Neural progenitor cell (in vitro differentiated cells): ENCODE measurements at regions not wholly inside any gene's neighbourhood (a gene's known extent, or its start where the extent isn't known, plus 50 kb on each side); places are given as distances from the start of the nearest gene placed in this dataset.

Source experiments
- DNase-seq: peaks from one replicate; pipeline ENCODE4 v3.0.0-alpha.2; 2016; ENCODE audit warnings: low spot score
- H2AFZ ChIP-seq: fragments of 200-600 bp; sonication (generic); replicated peaks from 2 replicates; pipeline ENCODE4 v1.6.1; 2016; ENCODE audit warnings: antibody characterized with exemption
- H3F3A ChIP-seq: fragments of 200-600 bp; sonication (generic); 2 replicates; pipeline ENCODE4 v1.6.1; 2016; ENCODE audit warnings: antibody characterized with exemption, low read depth
- H3K27ac ChIP-seq: fragments of 200-600 bp; sonication (generic); 2 replicates; pipeline ENCODE4 v1.5.1; 2016; ENCODE audit warnings: mild to moderate bottlenecking
- H3K27me3 ChIP-seq: fragments of 200-600 bp; sonication (generic); 2 replicates; pipeline ENCODE4 v1.6.1; 2016; ENCODE audit warnings: mild to moderate bottlenecking, moderate library complexity
- H3K36me3 ChIP-seq: fragments of 200-600 bp; sonication (generic); 2 replicates; pipeline ENCODE4 v1.5.1; 2016
- H3K4me1 ChIP-seq: fragments of 200-600 bp; sonication (generic); 2 replicates; pipeline ENCODE4 v1.6.1; 2016; ENCODE audit warnings: mixed run types
- H3K4me2 ChIP-seq: fragments of 200-600 bp; sonication (generic); 2 replicates; pipeline ENCODE4 v1.6.1; 2016
- H3K4me3 ChIP-seq: fragments of 200-600 bp; sonication (generic); 2 replicates; pipeline ENCODE4 v1.5.1; 2016
- H3K79me2 ChIP-seq: fragments of 200-600 bp; sonication (generic); 2 replicates; pipeline ENCODE4 v1.6.1; 2016; ENCODE audit warnings: low read depth
- H3K9ac ChIP-seq: fragments of 200-600 bp; sonication (generic); 2 replicates; pipeline ENCODE4 v1.6.1; 2016
- H3K9me3 ChIP-seq: fragments of 200-600 bp; sonication (generic); 2 replicates; pipeline ENCODE4 v1.5.1; 2016; ENCODE audit warnings: low read depth
- H4K20me1 ChIP-seq: fragments of 200-600 bp; sonication (generic); 2 replicates; pipeline ENCODE4 v1.6.1; 2016; ENCODE audit warnings: low read depth
- H3K27ac Mint-ChIP-seq: 3 replicates; pipeline ENCODE4 v1.8.0; 2021; ENCODE audit warnings: mixed read lengths
- H3K27me3 Mint-ChIP-seq: 2 replicates; pipeline ENCODE4 v1.8.0; 2022; ENCODE audit warnings: low read depth, mild to moderate bottlenecking, inconsistent platforms, moderate library complexity, mixed read lengths; ENCODE audit not compliant: insufficient read depth
- H3K36me3 Mint-ChIP-seq: 3 replicates; pipeline ENCODE4 v1.8.0; 2021; ENCODE audit warnings: mixed read lengths
- H3K4me1 Mint-ChIP-seq: 3 replicates; pipeline ENCODE4 v1.8.0; 2021; ENCODE audit warnings: mixed read lengths
- H3K4me3 Mint-ChIP-seq: 3 replicates; pipeline ENCODE4 v1.8.0; 2021; ENCODE audit warnings: mild to moderate bottlenecking, moderate library complexity, mixed read lengths
- H3K9me3 Mint-ChIP-seq: 3 replicates; pipeline ENCODE4 v1.8.0; 2020; ENCODE audit warnings: mixed read lengths
- EZH2 ChIP-seq: fragments of 200-600 bp; sonication (generic); IDR thresholded peaks from 2 replicates; pipeline ENCODE4 v1.6.1; 2017; ENCODE audit warnings: antibody characterized with exemption, mild to moderate bottlenecking, moderate library complexity
- EZH2phosphoT487 ChIP-seq: fragments of 200-600 bp; sonication (generic); IDR thresholded peaks from 2 replicates; pipeline ENCODE4 v1.6.1; 2017; ENCODE audit warnings: antibody characterized with exemption
- TF ChIP-seq, protein P1 (sequence below): fragments of 200-600 bp; sonication (generic); IDR thresholded peaks from 2 replicates; pipeline ENCODE4 v1.5.1; 2017; ENCODE audit warnings: antibody characterized with exemption, mild to moderate bottlenecking

- Histone ChIP-seq H3K79me2 (no peaks in the 10 kb centered on the region), H3K36me3 (no peaks in the 10 kb centered on the region), H2AFZ (no peak overlapping the region), H3K27ac (no peak overlapping the region), H3K4me1 (no peaks in the 10 kb centered on the region), H3K4me2 (no peak overlapping the region), H3K9ac (no peak overlapping the region), H3F3A (no peaks in the 10 kb centered on the region), H3K4me3 (no peak overlapping the region), H4K20me1 (no peaks in the 10 kb centered on the region), H3K27me3 (no peaks in the 10 kb centered on the region), H3K9me3 (no peaks in the 10 kb centered on the region)
- Mint-ChIP-seq H3K4me3 (no peak overlapping the region), H3K36me3 (no peaks in the 10 kb centered on the region), H3K9me3 (no peaks in the 10 kb centered on the region), H3K4me1 (peaks cover 2% of the 10 kb centered on the region), H3K27me3 (peaks cover 2% of the 10 kb centered on the region), H3K27ac (no peak overlapping the region)
- DNase-seq, result no peak
- TF ChIP-seq EZH2 (no peak), EZH2phosphoT487 (no peak)
- TF ChIP-seq, protein P1, sequence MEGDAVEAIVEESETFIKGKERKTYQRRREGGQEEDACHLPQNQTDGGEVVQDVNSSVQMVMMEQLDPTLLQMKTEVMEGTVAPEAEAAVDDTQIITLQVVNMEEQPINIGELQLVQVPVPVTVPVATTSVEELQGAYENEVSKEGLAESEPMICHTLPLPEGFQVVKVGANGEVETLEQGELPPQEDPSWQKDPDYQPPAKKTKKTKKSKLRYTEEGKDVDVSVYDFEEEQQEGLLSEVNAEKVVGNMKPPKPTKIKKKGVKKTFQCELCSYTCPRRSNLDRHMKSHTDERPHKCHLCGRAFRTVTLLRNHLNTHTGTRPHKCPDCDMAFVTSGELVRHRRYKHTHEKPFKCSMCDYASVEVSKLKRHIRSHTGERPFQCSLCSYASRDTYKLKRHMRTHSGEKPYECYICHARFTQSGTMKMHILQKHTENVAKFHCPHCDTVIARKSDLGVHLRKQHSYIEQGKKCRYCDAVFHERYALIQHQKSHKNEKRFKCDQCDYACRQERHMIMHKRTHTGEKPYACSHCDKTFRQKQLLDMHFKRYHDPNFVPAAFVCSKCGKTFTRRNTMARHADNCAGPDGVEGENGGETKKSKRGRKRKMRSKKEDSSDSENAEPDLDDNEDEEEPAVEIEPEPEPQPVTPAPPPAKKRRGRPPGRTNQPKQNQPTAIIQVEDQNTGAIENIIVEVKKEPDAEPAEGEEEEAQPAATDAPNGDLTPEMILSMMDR, result no peak
Measured at GRCh38 chr2:147177071-147177857, 667.6 kb upstream of the ACVR2A start.

GRCh38 chr2:147174824-147175254 lies 670.0 kb upstream of the ACVR2A start:
- peak overlapping the region; percentile 13 for H3K27ac Mint-ChIP-seq
- peak overlapping the region; percentile 3 for H3K4me2 ChIP-seq

GRCh38 chr2:147173798-147174197 lies 671.0 kb upstream of the ACVR2A start:
- no peak overlapping the region for H3K27ac Mint-ChIP-seq

More at GRCh38 chr2:147174824-147175254, 670.0 kb upstream of the ACVR2A start:
- TF ChIP-seq, protein P1, result no peak
- TF ChIP-seq EZH2phosphoT487, result no peak
- no peak for TF ChIP-seq EZH2
- Histone ChIP-seq H3F3A (no peaks in the 10 kb centered on the region), H3K79me2 (no peaks in the 10 kb centered on the region), H3K27ac (no peak overlapping the region), H3K36me3 (no peaks in the 10 kb centered on the region), H4K20me1 (no peaks in the 10 kb centered on the region), H3K4me3 (no peak overlapping the region), H3K9ac (no peak overlapping the region), H2AFZ (no peak overlapping the region), H3K27me3 (no peaks in the 10 kb centered on the region), H3K4me1 (no peaks in the 10 kb centered on the region), H3K9me3 (no peaks in the 10 kb centered on the region)
- DNase-seq, result peak; percentile 23
- H3K4me1 Mint-ChIP-seq, result peaks cover 2% of the 10 kb centered on the region
- no peaks in the 10 kb centered on the region for H3K9me3 Mint-ChIP-seq
- H3K36me3 Mint-ChIP-seq, result no peaks in the 10 kb centered on the region
- H3K4me3 Mint-ChIP-seq, result no peak overlapping the region
- no peaks in the 10 kb centered on the region for H3K27me3 Mint-ChIP-seq

More at GRCh38 chr2:147173798-147174197, 671.0 kb upstream of the ACVR2A start:
- Histone ChIP-seq H3K27ac (no peak overlapping the region), H3K4me3 (no peak overlapping the region), H3K9me3 (no peaks in the 10 kb centered on the region), H3K79me2 (no peaks in the 10 kb centered on the region), H3K9ac (no peak overlapping the region), H3F3A (no peaks in the 10 kb centered on the region), H3K4me2 (no peak overlapping the region), H2AFZ (no peak overlapping the region), H4K20me1 (no peaks in the 10 kb centered on the region), H3K36me3 (no peaks in the 10 kb centered on the region), H3K4me1 (no peaks in the 10 kb centered on the region), H3K27me3 (no peaks in the 10 kb centered on the region)
- no peak for DNase-seq
- Mint-ChIP-seq H3K4me3 (no peak overlapping the region), H3K27me3 (no peaks in the 10 kb centered on the region), H3K4me1 (peaks cover 2% of the 10 kb centered on the region), H3K9me3 (no peaks in the 10 kb centered on the region), H3K36me3 (no peaks in the 10 kb centered on the region)
- TF ChIP-seq EZH2phosphoT487, result no peak
- TF ChIP-seq, protein P1, result no peak
- no peak for TF ChIP-seq EZH2
